ENCODE measurements at regions not wholly inside any gene's neighbourhood (a gene's known extent, or its start where the extent isn't known, plus 50 kb on each side); places are given as distances from the start of the nearest gene placed in this dataset.
"Not testable (repeated sequence)": the region's sequence is repeated elsewhere in the genome, so short reads cannot be mapped to it uniquely, and the experiment has no call there.

- DNase-seq, result no peak
Measured at GRCh38 chr10:23493711-23494110, 54.8 kb downstream of the OTUD1 start.

GRCh38 chr10:23496727-23497126 lies 57.9 kb downstream of the OTUD1 start:
- DNase-seq, result no peak

GRCh38 chr10:23499372-23500132 lies 60.7 kb downstream of the OTUD1 start:
- no peak for DNase-seq

GRCh38 chr10:23505797-23506465 lies 67.1 kb downstream of the OTUD1 start:
- no peak for DNase-seq

GRCh38 chr10:23512355-23513058 lies 73.6 kb downstream of the OTUD1 start:
- DNase-seq, result no peak

GRCh38 chr10:23513621-23514020 lies 74.7 kb downstream of the OTUD1 start:
- not testable (repeated sequence) for DNase-seq

GRCh38 chr10:23514321-23514720 lies 75.4 kb downstream of the OTUD1 start:
- DNase-seq, result no peak

- no peak for DNase-seq
Measured at GRCh38 chr10:23516530-23516929, 77.7 kb downstream of the OTUD1 start.

GRCh38 chr10:23517155-23517554 lies 78.3 kb downstream of the OTUD1 start:
- no peak for DNase-seq

- DNase-seq, result no peak
Measured at GRCh38 chr10:23521735-23522134, 82.9 kb downstream of the OTUD1 start.

GRCh38 chr10:23522345-23522744 lies 83.5 kb downstream of the OTUD1 start:
- DNase-seq, result no peak

- no peak for DNase-seq
Measured at GRCh38 chr10:23523251-23523650, 84.4 kb downstream of the OTUD1 start.

- DNase-seq, result no peak
Measured at GRCh38 chr10:23525406-23525805, 86.5 kb downstream of the OTUD1 start.

GRCh38 chr10:23528419-23528818 lies 89.5 kb downstream of the OTUD1 start:
- no peak for DNase-seq

GRCh38 chr10:23529625-23530024 lies 90.8 kb downstream of the OTUD1 start:
- no peak for DNase-seq

GRCh38 chr10:23530079-23530478 lies 91.2 kb downstream of the OTUD1 start:
- DNase-seq, result no peak

GRCh38 chr10:23533212-23533611 lies 94.3 kb downstream of the OTUD1 start:
- DNase-seq, result no peak

GRCh38 chr10:23534326-23534725 lies 95.5 kb downstream of the OTUD1 start:
- DNase-seq, result no peak

- DNase-seq, result no peak
Measured at GRCh38 chr10:23534761-23535160, 95.9 kb downstream of the OTUD1 start.

- no peak for DNase-seq
Measured at GRCh38 chr10:23535381-23535780, 96.5 kb downstream of the OTUD1 start.

- DNase-seq, result no peak
Measured at GRCh38 chr10:23538968-23539367, 100.1 kb downstream of the OTUD1 start.

GRCh38 chr10:23540401-23541030 lies 101.6 kb downstream of the OTUD1 start:
- no peak for DNase-seq

- no peak for DNase-seq
Measured at GRCh38 chr10:23543691-23544380, 105.0 kb downstream of the OTUD1 start.
